LNCaP clone FGC (cell line): ENCODE measurements at regions not wholly inside any gene's neighbourhood (a gene's known extent, or its start where the extent isn't known, plus 50 kb on each side); places are given as distances from the start of the nearest gene placed in this dataset.

ENCODE experiments used
- DNase-seq: peaks from one replicate; pipeline ENCODE4 v3.0.0-alpha.2; 2011; ENCODE audit warnings: low read depth
- H3K4me3 ChIP-seq: 2 replicates; pipeline ENCODE4 v1.5.1; 2011; ENCODE audit warnings: mild to moderate bottlenecking, low read depth, low read length, control low read depth
- CTCF ChIP-seq: IDR thresholded peaks from 2 replicates; pipeline ENCODE4 v1.5.1; 2012; ENCODE audit warnings: mild to moderate bottlenecking; ENCODE audit not compliant: control insufficient read depth, insufficient read depth; ENCODE audit errors: extremely low read depth

- DNase-seq, result no peak
- H3K4me3 ChIP-seq, result no peak overlapping the region
- TF ChIP-seq CTCF, result no peak
Observed at GRCh38 chr14:34231626-34232025, 230.4 kb downstream of the SPTSSA start.

- no peak for DNase-seq
- no peak for TF ChIP-seq CTCF
- no peak overlapping the region for H3K4me3 ChIP-seq
Observed at GRCh38 chr14:34229140-34229539, 232.9 kb downstream of the SPTSSA start.

- no peak overlapping the region for H3K4me3 ChIP-seq
- DNase-seq, result no peak
- TF ChIP-seq CTCF, result no peak
Observed at GRCh38 chr14:34228650-34228976, 233.4 kb downstream of the SPTSSA start.

- peak; percentile 77 for TF ChIP-seq CTCF
- DNase-seq, result no peak
- no peak overlapping the region for H3K4me3 ChIP-seq
Observed at GRCh38 chr14:34227834-34228649, 234.0 kb downstream of the SPTSSA start.

DNA sequence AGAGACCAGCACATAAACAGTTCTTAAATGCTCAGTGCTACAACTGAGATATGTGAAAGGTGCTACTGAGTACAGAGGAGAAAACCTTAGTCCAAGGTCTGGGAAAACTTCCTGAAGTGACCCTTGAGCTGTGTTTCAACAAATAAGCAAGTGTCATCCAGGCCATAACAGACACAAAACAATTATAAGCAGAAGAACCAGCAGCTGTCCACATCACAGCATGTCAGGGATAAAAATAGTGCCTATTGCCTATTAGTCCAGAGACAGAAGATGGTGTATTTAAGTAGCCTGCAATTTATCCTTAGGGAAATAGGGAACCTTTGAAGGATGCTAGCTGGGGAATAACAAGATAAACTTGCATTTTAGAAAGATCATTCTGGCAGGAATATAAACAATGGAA is 237.8 kb downstream of the SPTSSA start:
- TF ChIP-seq CTCF, result no peak
- DNase-seq, result no peak
- H3K4me3 ChIP-seq, result no peak overlapping the region

DNA sequence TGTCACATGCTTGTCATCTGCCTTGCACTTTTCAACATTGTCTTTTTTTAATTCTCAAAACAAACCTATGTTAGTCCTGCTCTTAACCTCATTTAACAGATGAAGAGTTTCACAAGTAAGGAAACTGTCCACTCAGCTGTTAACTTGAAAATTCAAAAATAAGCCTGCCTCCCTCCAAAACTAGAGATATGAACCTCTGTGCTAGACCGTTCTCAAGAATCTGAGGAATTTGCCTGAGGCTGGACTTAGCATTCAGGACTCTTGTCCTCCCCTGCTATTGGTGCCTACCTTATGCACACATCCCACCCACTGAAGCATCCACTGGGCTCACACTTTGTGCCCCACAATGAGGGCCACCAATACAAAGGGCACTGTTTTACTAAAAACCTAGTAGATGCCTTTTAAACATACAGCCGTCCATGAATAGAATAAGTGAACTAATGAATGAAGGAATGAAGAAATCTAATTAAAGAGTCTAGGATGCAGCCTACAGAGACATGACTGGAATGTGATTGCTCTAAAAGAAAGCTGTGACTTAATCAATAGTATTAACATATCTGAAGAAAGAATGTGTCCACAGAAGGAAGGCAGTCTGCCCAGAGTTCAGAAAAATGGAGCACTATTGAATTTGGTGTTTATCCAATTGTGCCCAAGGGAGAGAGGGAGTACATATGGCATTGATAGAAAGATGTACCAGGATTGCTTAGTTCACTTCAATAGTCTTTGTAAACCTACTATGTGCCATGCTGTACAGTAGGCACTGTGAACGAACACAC is 238.5 kb downstream of the SPTSSA start:
- TF ChIP-seq CTCF, result no peak
- no peak for DNase-seq
- H3K4me3 ChIP-seq, result no peak overlapping the region
